ENCODE measurements at regions not wholly inside any gene's neighbourhood (a gene's known extent, or its start where the extent isn't known, plus 50 kb on each side); places are given as distances from the start of the nearest gene placed in this dataset.

DNA sequence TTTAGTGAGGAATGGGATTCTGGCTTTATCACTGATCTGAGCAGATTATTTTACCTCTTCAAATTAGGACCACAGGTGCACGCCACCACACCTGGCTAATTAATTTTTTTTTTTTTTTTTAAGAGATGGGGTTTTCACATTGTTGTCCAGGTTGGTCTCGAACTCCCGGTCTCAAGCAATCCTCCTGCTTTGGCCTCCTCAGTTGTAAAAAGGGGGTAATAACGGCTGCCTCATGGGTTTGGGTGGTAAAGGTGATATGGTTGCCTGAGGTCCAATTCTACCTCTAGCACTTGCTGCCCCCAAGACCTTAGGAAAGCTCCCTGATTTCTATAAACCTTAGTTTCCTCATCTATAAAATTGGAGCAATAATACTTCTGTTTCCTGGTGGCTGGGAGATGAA lies 130.7 kb upstream of the HS3ST2 start:
- TF ChIP-seq POLR2A (IDR thresholded peaks at IDR 0.05), result no peak
- TF ChIP-seq, protein P1, sequence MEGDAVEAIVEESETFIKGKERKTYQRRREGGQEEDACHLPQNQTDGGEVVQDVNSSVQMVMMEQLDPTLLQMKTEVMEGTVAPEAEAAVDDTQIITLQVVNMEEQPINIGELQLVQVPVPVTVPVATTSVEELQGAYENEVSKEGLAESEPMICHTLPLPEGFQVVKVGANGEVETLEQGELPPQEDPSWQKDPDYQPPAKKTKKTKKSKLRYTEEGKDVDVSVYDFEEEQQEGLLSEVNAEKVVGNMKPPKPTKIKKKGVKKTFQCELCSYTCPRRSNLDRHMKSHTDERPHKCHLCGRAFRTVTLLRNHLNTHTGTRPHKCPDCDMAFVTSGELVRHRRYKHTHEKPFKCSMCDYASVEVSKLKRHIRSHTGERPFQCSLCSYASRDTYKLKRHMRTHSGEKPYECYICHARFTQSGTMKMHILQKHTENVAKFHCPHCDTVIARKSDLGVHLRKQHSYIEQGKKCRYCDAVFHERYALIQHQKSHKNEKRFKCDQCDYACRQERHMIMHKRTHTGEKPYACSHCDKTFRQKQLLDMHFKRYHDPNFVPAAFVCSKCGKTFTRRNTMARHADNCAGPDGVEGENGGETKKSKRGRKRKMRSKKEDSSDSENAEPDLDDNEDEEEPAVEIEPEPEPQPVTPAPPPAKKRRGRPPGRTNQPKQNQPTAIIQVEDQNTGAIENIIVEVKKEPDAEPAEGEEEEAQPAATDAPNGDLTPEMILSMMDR (IDR thresholded peaks at IDR 0.05 in 4 of 5, conservative IDR thresholded peaks at IDR 0.05 in 1 of 5), result no peak

All from gastrocnemius medialis (tissue), 4 donors.